GM19043 (cell line): ENCODE measurements at regions not wholly inside any gene's neighbourhood (a gene's known extent, or its start where the extent isn't known, plus 50 kb on each side); places are given as distances from the start of the nearest gene placed in this dataset.

Experiments
- ATAC-seq: cut with Tn5 transposase; IDR thresholded peaks from one replicate; pipeline ENCODE4 v1.9.1; 2021; ENCODE audit warnings: low read depth; ENCODE audit not compliant: unreplicated experiment

- no peak for ATAC-seq
Measured at GRCh38 chr10:84991301-84991700, 662.9 kb downstream of the CCSER2 start.

- ATAC-seq = no peak
Measured at GRCh38 chr10:84993251-84994035, 665.1 kb downstream of the CCSER2 start.

- no peak for ATAC-seq
Measured at GRCh38 chr10:84994722-84995121, 666.3 kb downstream of the CCSER2 start.

- ATAC-seq = no peak
Measured at GRCh38 chr10:84996580-84996979, 668.2 kb downstream of the CCSER2 start.

GRCh38 chr10:84997870-84998269 lies 669.5 kb downstream of the CCSER2 start:
- ATAC-seq = no peak

GRCh38 chr10:84999929-85000328 lies 671.5 kb downstream of the CCSER2 start:
- ATAC-seq = no peak

- ATAC-seq = no peak
Measured at GRCh38 chr10:85003083-85003482, 674.7 kb downstream of the CCSER2 start.

GRCh38 chr10:85008488-85009184 lies 680.2 kb downstream of the CCSER2 start:
- ATAC-seq = no peak

GRCh38 chr10:85012305-85012704 lies 683.9 kb downstream of the CCSER2 start:
- no peak for ATAC-seq

GRCh38 chr10:85026878-85027467 lies 698.6 kb downstream of the CCSER2 start:
- ATAC-seq = no peak

GRCh38 chr10:85032981-85033380 lies 704.6 kb downstream of the CCSER2 start:
- ATAC-seq = no peak

- no peak for ATAC-seq
Measured at GRCh38 chr10:85036661-85037060, 708.3 kb downstream of the CCSER2 start.

GRCh38 chr10:85039311-85039710 lies 710.9 kb downstream of the CCSER2 start:
- no peak for ATAC-seq

- ATAC-seq = no peak
Measured at GRCh38 chr10:85043207-85043606, 714.8 kb downstream of the CCSER2 start.

- no peak for ATAC-seq
Measured at GRCh38 chr10:85045046-85045445, 716.7 kb downstream of the CCSER2 start.

- no peak for ATAC-seq
Measured at GRCh38 chr10:85047170-85047834, 718.9 kb downstream of the CCSER2 start.

- ATAC-seq = no peak
Measured at GRCh38 chr10:85047979-85048378, 719.6 kb downstream of the CCSER2 start.

GRCh38 chr10:85048644-85049043 lies 720.3 kb downstream of the CCSER2 start:
- ATAC-seq = no peak

GRCh38 chr10:85060944-85061343 lies 732.6 kb downstream of the CCSER2 start:
- ATAC-seq = no peak

GRCh38 chr10:85061401-85061800 lies 733.0 kb downstream of the CCSER2 start:
- no peak for ATAC-seq

- no peak for ATAC-seq
Measured at GRCh38 chr10:85067955-85068354, 739.6 kb downstream of the CCSER2 start.
